ENCODE measurements at regions not wholly inside any gene's neighbourhood (a gene's known extent, or its start where the extent isn't known, plus 50 kb on each side); places are given as distances from the start of the nearest gene placed in this dataset.
A peak's percentile ranks its signal among the peaks of the same experiment; 100 is the strongest.

GRCh38 chr6:140079328-140079727, 704.9 kb upstream of the CITED2 start:
- Histone ChIP-seq H3K4me3 (no peak overlapping the region), H3K27me3 (no peaks in the 10 kb centered on the region), H3K27ac (peak overlapping the region in 2 of 4 donors; percentile 6 to 20), H3K36me3 (no peaks in the 10 kb centered on the region), H3K9me3 (no peaks in the 10 kb centered on the region), H3K4me1 (peaks cover 0 to 6% (median 0%) of the 10 kb centered on the region in 4 donors)
- no peak for TF ChIP-seq CTCF (IDR thresholded peaks at IDR 0.05)
- TF ChIP-seq POLR2A (IDR thresholded peaks at IDR 0.05), result no peak
- no peak for DNase-seq

- DNase-seq, result no peak
- no peaks in the 10 kb centered on the region for H3K36me3 ChIP-seq
- no peak overlapping the region for H3K4me3 ChIP-seq
- H3K4me1 ChIP-seq, result peaks cover 0 to 6% (median 0%) of the 10 kb centered on the region in 4 donors
- TF ChIP-seq POLR2A (IDR thresholded peaks at IDR 0.05) (no peak), CTCF (IDR thresholded peaks at IDR 0.05) (no peak)
- H3K9me3 ChIP-seq, result no peaks in the 10 kb centered on the region
- peak overlapping the region in 1 of 4 donors; percentile 20 for H3K27ac ChIP-seq
- H3K27me3 ChIP-seq, result no peaks in the 10 kb centered on the region
Measured at GRCh38 chr6:140078561-140079125, 704.2 kb upstream of the CITED2 start.

GRCh38 chr6:140077827-140078560, 703.5 kb upstream of the CITED2 start:
- Histone ChIP-seq H3K4me3 (no peak overlapping the region), H3K36me3 (no peaks in the 10 kb centered on the region), H3K9me3 (no peaks in the 10 kb centered on the region), H3K27ac (peak overlapping the region in 2 of 4 donors; percentile 20 to 28), H3K4me1 (peaks cover 0 to 6% (median 0%) of the 10 kb centered on the region in 4 donors), H3K27me3 (no peaks in the 10 kb centered on the region)
- TF ChIP-seq CTCF (IDR thresholded peaks at IDR 0.05) (no peak), POLR2A (IDR thresholded peaks at IDR 0.05) (no peak)
- no peak for DNase-seq

- DNase-seq, result no peak
- no peaks in the 10 kb centered on the region for H3K9me3 ChIP-seq
- H3K36me3 ChIP-seq, result no peaks in the 10 kb centered on the region
- H3K4me3 ChIP-seq, result no peak overlapping the region
- peaks cover 0 to 13% (median 0%) of the 10 kb centered on the region in 4 donors for H3K4me1 ChIP-seq
- H3K27me3 ChIP-seq, result no peaks in the 10 kb centered on the region
- no peak overlapping the region for H3K27ac ChIP-seq
- no peak for TF ChIP-seq CTCF (IDR thresholded peaks at IDR 0.05)
- no peak for TF ChIP-seq POLR2A (IDR thresholded peaks at IDR 0.05)
Measured at GRCh38 chr6:140076105-140076504, 701.7 kb upstream of the CITED2 start.

GRCh38 chr6:140073456-140073855, 699.0 kb upstream of the CITED2 start:
- DNase-seq, result no peak
- Histone ChIP-seq H3K4me3 (no peak overlapping the region), H3K36me3 (no peaks in the 10 kb centered on the region), H3K4me1 (peaks cover 0 to 9% (median 0%) of the 10 kb centered on the region in 4 donors), H3K9me3 (no peaks in the 10 kb centered on the region), H3K27me3 (no peaks in the 10 kb centered on the region), H3K27ac (no peak overlapping the region)
- TF ChIP-seq POLR2A (IDR thresholded peaks at IDR 0.05), result no peak
- TF ChIP-seq CTCF (IDR thresholded peaks at IDR 0.05), result no peak

Data from Peyer's patch (tissue), 4 donors.